Stimulated activated CD4-positive, alpha-beta T cell treated with anti-CD3 and anti-CD28 coated beads, TNF-alpha, amount 100 ng/mL, for 1 hour (primary cell): ENCODE measurements at regions not wholly inside any gene's neighbourhood (a gene's known extent, or its start where the extent isn't known, plus 50 kb on each side); places are given as distances from the start of the nearest gene placed in this dataset.

Experiments used
- DNase-seq, 3 donors: peaks; one replicate each; pipeline ENCODE4 v3.0.0-alpha.2; 2020; ENCODE audit warnings: low read depth in 3 of 3, low spot score in 1 of 3

DNA sequence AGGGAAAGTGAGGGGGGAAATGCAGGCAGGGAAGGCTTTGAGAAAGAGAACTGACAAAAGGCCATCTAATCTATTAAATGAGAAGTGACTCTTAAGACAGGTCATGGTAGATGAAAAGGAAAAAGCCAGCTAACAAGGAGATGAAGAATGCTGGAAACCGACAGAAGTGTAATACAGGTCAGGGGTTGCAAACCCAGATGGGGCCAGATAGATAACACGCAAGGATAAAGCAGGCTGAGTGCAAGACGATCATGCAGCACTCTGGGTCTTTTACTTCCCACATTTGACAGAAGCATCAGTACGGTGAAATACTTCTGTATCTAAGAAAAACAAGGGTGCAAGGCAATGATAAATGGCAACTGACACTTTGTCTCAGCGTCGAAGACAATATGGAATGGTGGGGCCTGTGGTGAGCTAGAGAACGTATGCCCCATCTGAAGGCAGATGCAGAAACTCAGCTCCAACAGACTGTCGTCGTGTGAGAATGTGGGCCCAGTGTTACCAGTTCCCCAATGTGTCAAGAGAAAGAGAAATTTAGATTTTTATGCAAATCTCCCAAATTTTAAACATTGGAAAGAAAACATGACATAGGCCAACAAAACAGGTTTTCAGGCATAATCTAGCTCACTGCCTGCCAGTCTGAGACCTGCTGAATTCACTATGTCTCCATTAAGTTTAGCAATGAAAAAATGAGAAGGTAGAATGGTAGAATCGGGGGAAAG, 187.4 kb downstream of the PHLDA1 start:
- DNase-seq: no peak

DNA sequence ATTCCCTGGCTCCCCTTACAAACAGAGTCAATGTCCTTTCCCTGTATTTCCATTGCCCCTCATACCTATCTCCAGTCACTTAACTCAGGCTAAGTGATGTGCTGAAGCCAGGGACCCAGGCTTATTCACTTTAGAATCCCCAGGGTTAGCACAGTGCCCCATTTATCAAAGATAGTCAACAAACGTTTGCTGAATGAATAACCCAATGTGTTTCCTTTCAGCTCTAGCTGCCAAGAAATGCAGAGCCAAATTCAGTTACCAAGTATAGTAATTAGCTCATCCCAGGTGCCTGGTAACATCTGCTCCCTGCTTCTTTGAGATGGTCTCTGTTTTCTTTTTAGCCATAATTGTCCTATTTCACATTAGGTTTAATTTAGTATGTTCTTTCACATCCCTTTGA, 189.5 kb downstream of the PHLDA1 start:
- DNase-seq: no peak

DNA sequence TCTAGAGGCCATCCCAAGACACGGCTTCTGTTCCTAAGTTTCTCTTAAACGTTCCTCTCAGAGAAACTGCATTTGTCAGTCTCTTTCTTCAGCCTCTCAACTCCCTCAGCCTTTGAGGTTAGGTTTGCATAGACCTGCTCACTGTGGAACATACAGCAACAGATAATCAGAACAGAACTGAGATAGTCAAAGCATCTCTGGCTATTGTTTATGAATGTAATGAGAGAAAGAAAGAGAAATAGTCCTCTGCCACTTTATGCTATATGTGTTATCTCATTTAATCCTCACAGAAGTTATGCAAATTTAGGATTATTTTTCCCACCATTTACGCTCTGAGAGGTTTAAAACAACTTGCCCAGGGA, 190.6 kb downstream of the PHLDA1 start:
- DNase-seq: no peak

DNA sequence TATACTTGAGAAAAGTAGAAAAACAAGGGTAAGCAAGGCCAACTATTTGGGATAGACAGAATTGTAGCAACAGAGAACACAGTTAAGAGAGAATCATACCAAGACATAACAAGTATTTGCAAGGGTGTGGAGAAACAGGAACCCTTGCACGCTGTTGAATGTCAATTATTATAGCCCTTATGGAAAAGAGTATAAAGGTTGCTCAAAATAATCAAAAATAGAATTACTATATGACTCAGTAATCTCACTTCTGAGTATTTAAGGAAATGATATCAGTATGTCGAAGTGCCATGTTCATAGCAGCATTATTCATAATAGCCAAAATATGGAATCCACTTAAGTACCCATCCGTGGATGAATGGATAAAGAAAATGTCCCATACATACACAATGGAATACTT, 193.3 kb downstream of the PHLDA1 start:
- DNase-seq: no peak

DNA sequence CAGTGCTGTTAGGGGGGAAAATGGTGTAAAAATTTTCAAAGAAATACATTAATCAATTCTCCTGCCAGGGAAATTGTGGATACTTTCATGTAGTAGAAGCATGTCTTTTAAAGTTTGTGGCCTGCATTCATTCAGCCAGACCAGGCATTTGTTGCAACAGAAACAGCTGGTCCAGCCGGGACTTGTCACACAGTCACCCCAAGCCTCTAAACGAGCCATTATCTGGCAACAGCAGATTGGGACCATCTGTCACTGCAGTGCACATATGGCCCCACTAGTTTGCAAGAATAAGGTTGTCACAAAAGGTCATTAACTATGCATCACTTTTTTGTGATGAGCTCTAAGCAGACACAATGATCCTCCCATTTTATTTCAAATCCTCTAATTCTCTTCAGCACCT, 193.9 kb downstream of the PHLDA1 start:
- no peak for DNase-seq

- DNase-seq: no peak
Measured at GRCh38 chr12:75836533-75836932, 195.0 kb downstream of the PHLDA1 start.

DNA sequence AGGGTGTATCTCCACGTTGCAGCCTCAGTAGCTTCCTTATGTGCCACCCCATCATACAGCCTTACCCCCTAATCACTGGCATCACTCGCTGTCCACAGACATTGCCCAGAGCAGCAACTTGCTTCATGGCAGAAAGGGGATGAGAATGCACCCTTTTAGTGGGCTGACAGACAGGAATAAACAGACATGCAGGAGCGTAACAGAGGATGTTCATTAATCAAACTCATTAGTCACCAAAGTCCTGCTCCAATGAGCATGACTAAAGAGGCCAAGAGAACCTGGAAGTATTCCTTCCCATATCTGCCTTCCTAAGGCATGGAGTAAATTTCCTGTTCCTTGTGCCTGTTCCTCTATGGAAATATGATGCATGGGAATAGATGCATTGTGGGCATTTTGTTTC, 197.0 kb downstream of the PHLDA1 start:
- no peak for DNase-seq

- DNase-seq: no peak
Measured at GRCh38 chr12:75833268-75833667, 198.3 kb downstream of the PHLDA1 start.

DNA sequence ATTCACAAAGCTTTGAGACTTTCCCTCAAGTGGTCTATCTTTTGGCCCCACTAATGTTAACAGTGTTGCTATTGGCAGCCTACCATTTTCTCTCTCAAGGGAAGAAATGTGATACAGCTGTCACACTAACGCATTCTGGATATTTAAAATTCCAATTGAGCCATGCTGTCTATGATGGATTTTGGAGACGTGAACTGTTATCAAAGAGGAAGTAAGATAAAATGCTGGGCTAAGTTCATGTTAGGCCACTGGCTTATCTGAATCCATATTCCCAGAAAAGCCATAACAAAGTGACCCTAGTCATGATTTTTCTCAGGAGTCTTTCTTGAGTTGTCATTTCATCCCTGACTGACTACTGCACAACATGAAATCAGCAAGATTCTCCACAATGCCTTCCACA, 200.2 kb downstream of the PHLDA1 start:
- no peak for DNase-seq

- no peak for DNase-seq
Measured at GRCh38 chr12:75827061-75827460, 204.5 kb downstream of the PHLDA1 start.

GRCh38 chr12:75825686-75826085, 205.9 kb downstream of the PHLDA1 start:
- DNase-seq: no peak

GRCh38 chr12:75823475-75823874, 208.1 kb downstream of the PHLDA1 start:
- DNase-seq: no peak

DNA sequence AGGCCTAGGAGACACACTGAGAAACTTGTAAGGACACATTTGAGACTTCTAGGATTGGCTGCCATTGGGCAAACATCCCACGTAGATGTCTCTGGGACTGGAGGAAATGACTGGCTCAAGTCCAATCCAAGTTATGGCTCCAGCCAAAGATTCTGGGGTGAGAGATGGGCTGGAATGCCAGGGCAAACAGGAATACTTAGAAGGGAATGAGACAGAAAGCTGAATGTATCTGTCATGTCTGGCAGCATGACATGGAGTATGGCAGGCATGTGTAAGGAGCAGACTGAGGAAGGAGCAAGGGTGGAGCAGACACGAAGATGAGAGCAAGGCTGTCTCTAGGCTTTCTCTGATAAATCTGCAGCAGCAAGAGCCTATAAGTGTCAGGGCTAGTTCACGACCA, 209.2 kb downstream of the PHLDA1 start:
- DNase-seq: no peak

DNA sequence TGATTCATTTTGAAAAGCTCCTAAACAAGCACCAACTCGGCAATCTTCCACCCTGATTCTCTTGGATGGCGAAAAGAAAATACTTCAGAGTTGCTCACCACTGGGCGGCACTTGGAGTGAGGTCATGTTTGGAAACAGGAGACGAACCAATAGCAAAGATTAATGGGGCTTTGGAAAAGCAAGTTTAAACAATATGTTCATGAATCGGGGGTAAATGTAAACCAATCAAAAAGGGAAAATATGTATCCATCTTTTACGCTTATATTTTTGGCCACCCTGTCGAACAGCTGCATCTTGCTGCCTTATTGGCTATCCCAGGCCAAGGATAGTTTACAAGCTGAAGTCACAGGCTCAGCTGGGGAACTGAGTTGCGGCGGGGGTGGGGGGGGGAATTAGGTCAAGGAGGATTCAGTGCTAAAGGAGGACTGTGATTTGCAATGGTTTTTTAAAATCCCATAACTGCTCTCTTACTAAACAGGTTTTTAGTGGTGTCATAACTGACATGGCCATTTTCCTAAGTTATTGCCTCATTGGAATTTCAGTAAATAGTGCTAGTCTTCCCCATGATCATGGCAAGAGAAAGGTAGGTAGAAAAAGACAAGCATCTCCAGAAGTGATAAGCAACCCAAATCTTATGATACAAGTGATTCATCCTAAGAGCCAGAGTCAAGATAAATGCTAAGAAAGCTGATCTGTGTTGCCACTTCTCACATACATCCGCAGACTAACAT, 210.6 kb downstream of the PHLDA1 start:
- no peak for DNase-seq

GRCh38 chr12:75820071-75820470, 211.5 kb downstream of the PHLDA1 start:
- DNase-seq: no peak

DNA sequence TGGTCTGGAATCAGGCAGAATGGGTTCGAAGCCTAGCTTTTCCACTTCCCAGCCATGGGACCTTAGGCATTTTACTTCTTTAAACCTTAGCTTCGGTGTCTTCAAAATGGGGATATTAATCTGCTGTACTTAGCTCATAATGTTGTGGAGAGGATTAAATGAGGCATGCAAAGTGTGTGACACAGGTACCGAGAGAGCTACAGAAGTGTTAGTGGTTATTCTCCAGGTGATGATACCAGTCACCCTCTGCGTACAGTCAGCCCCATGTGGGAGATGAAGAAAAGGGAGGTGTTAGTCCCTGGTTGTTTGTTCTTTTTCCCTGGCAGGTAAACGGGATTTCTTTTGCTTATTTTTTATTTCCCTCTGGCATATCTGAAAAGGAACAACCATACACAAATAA, 212.1 kb downstream of the PHLDA1 start:
- no peak for DNase-seq

DNA sequence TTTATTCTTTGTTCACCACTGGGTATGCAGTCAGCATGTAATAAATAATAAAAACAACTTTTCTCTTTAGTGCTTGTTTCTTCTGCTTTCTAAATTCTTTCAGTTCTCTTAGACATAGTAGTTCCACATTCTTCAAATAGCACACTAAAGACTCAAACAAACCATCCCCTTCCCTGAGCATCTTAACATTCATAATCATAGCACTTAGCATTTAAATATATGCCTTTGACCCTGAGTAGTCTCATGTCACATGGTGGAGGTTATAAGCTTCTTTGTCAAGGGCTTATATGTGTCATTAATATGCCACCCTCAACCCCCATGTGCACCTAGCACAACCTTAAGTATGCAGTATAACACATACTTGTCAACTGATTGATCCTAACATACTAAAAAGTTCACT, 212.7 kb downstream of the PHLDA1 start:
- no peak for DNase-seq

GRCh38 chr12:75816897-75817296, 214.7 kb downstream of the PHLDA1 start:
- no peak for DNase-seq

GRCh38 chr12:75815756-75816155, 215.8 kb downstream of the PHLDA1 start:
- DNase-seq: no peak

- DNase-seq: no peak
Measured at GRCh38 chr12:75814851-75815754, 216.5 kb downstream of the PHLDA1 start.

- DNase-seq: no peak
Measured at GRCh38 chr12:75813072-75813471, 218.5 kb downstream of the PHLDA1 start.
